Ramos (cell line): ENCODE measurements at regions not wholly inside any gene's neighbourhood (a gene's known extent, or its start where the extent isn't known, plus 50 kb on each side); places are given as distances from the start of the nearest gene placed in this dataset.

ENCODE experiments used
- in situ Hi-C: fragments of 300-500 bp; cut with MboI; formaldehyde crosslinking; loops from one replicate; pipeline ENCODE4 v1.14.3; 2022; ENCODE audit warnings: low sequenced_read_pairs; ENCODE audit not compliant: unreplicated experiment

DNA sequence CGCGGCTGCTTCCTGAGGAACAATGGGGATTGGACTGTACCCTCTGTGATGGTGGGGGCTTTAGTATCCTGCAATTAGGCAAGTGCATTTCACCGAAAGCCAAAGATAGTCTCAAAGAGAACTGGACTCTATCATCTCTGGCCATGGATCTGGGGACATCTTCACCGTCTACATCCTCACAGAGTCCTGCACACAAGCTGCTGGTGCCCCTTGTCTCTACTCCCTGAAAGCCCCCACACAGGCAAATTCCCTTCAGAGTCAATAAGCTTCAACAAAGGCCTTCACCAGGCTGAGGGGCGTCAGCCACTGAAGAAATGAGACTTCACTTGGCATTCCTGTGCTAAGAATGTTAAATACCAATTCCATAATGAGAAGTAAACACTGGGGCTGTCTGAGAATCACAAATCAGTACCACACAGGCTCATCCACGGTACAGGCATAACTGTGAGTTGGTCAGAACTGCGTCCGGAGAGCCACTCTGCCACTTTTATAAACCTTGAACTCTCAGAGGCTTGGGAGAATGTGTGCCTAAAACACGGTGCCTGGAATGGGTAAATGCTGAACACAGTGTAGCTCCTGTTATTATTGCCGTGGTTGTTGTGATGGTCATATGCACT, 432.7 kb downstream of the ZNF521 start:
- in situ Hi-C loops: no loop called here

- in situ Hi-C loops: no loop called here
Observed at GRCh38 chr18:24922491-24922890, 429.5 kb downstream of the ZNF521 start.

DNA sequence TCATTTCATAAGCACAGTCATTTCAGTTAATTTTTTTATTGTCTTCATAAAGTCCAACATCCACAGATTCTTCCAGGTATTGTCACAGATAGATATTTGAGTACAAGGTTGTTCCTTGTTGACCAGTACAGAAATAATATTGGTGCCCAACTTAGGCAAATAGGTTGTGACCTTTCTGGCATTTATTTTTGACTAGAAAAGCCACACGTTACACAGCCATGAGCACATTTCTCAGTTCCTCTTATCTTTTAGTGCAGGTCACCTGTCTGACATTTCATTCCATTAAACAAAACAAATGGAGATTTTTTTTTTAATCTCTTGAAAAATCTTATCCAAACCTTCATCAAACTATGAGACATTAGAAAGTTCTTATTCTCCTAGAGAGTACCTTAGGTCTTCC, 428.8 kb downstream of the ZNF521 start:
- in situ Hi-C loops: no loop called here

DNA sequence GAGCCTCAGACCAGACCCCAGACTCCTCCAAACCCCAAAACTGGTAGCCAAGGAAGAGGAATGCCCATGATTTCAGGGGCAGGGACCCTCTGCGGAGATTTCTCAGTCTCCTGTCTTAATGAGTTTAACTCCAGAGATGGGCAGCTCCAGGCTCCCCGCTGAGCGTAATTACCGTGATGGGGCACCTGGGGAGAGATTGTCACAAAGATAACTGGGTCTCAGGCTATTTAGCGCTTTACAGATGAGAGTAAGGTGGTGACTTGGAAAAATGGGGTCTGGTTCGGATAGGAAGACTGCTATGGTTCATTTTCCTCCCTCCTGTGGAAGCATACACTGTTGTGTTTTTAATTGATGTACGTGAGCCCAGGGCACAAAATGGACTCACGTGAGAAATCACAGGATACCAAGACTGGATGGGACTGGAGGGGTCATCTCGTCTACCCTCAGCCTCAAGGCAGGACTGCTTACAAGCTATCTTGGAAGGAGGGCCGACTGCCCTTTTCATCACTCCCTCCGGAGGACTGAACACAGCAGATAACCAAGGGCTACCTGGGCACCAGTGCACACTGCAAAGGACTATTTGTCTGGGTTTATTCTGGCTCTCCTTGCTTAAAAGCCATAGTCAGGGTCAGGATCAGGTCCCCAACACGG, 427.8 kb downstream of the ZNF521 start:
- in situ Hi-C loops: no loop called here

- in situ Hi-C loops: no loop called here
Observed at GRCh38 chr18:24926649-24927048, 425.3 kb downstream of the ZNF521 start.

GRCh38 chr18:24928301-24928878, 423.6 kb downstream of the ZNF521 start:
- in situ Hi-C loops: no loop called here

- in situ Hi-C loops: no loop called here
Observed at GRCh38 chr18:24930478-24930877, 421.5 kb downstream of the ZNF521 start.

- in situ Hi-C loops: no loop called here
Observed at GRCh38 chr18:24930971-24931370, 421.0 kb downstream of the ZNF521 start.

GRCh38 chr18:24933345-24933744, 418.6 kb downstream of the ZNF521 start:
- in situ Hi-C loops: no loop called here

- in situ Hi-C loops: no loop called here
Observed at GRCh38 chr18:24934258-24934932, 417.6 kb downstream of the ZNF521 start.

GRCh38 chr18:24935008-24935407, 417.0 kb downstream of the ZNF521 start:
- in situ Hi-C loops: no loop called here

DNA sequence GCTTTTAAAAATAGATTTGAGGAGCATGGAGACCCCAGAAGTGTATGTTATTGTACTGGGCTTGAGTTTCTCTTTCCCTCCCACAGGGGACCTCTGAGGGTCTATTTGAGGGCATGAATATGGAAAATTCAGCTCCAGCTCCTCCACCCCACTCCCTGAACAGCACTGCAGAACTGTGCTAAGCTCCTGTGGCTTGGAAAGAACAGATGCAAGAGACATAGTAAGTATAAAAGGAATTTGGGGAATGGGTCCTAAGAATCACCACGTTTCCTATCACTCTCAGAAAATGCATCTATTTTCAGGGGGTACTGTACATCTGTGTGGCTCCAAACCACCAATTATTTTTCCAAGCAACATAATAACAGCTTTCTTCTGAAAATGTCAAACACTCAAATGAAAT, 416.1 kb downstream of the ZNF521 start:
- in situ Hi-C loops: no loop called here

- in situ Hi-C loops: no loop called here
Observed at GRCh38 chr18:24936691-24937090, 415.3 kb downstream of the ZNF521 start.

DNA sequence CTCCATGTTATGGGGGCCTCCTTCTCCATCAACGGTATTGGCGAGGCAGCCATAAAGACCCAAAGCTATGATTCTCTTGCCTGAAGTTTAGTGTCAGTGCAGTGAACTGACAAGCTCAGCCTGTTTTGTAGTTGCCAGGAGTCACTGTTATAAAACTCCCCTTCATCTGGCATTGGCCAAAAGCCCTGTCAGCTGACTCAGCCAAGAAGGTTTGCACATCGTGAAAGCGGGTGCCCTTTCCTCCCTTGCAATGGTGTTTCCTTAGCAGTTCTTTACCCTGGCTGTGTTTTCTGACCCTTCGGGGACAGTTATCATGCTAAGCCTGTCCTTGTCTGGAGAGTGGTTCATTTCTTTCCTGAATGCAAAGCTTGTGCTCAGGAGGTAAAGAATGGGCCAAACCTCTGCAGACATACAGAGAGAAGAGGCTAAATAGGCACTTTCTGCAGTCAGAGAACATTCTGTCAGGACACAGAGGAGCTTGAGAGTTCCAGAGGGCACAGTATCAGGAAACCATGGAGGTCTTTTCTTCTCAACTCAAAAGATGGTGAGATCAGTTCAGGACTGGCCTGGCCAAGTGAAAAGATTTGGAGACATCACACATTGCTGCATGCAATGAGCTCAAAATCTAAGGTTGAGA, 414.2 kb downstream of the ZNF521 start:
- in situ Hi-C loops: no loop called here

DNA sequence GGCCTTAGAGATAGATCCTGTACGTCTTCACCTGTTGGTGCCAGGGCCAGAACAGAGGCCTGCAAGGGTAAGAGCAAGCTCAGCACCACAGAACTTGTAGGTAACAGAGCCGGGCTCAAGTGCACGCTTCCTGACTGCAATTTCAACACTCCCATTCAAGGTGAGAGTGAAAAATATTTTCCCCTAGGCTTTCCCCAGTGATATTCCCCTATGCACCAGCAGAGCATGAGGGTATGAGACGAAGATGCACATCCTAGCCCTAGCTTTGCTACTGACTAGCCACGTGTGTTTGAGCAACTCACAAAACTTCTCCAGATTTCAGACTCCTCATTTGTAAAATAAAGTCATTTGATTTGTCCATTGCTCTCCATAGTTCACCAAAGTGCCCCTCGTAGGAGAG, 411.6 kb downstream of the ZNF521 start:
- in situ Hi-C loops: no loop called here

- in situ Hi-C loops: no loop called here
Observed at GRCh38 chr18:24941174-24941951, 410.6 kb downstream of the ZNF521 start.

- in situ Hi-C loops: no loop called here
Observed at GRCh38 chr18:24942144-24942543, 409.8 kb downstream of the ZNF521 start.

DNA sequence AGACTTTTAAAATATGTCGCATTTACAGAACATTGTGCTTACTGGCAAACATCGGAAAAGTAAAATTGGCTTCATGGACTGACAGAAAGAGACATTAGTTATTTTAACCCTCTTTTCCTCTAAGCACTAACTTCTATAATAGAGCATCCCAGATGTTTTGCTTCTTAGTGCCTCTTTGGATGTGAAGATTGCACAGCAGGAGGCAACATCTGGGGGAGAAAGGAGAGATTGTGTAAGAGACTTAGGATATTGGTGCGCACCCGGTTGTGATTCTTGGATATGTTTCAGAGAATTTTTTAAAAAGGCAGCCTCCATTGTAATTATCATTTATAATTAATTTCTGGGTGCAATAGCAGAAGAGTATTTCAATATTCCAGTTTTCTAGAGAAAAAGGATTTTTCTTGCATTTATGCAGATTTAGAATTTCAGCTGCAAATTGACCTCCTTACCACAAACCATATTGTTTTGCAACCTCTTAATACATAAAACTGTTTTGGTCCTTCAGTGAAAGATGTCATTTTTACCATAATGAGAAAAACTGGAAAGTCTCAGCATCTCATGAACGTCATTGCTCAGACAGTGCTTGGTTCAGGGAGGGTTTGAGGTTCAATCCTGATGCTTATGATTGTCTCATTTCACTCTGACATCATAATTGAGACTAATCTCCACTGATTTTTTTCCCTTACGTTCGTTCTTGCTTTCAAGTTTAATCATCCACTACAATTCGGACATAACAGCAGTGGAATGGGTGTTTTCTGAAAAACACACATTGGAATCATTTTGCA, 404.3 kb downstream of the ZNF521 start:
- in situ Hi-C loops: no loop called here

DNA sequence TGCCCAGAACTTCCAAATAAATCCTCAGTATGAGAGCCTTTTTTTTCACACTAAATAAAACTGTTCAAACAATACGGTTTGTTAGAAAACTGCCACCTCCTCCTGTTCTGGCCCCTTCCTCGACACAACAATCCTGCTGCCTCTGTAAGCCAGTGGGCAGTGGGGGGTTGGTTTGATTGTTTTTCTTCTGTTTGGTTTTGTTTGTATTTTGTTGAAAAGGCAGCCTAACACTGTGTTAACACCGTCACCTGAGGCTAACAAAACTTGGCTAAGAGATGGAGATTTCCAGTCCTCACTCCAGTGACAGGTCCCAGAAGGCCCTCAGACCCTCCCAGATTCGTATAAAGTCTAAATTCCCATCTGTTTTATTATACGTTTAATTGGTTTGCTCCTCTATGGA, 402.1 kb downstream of the ZNF521 start:
- in situ Hi-C loops: no loop called here
